Naive thymus-derived CD4-positive, alpha-beta T cell (primary cell): ENCODE measurements at regions not wholly inside any gene's neighbourhood (a gene's known extent, or its start where the extent isn't known, plus 50 kb on each side); places are given as distances from the start of the nearest gene placed in this dataset.

Experiments
- ATAC-seq: fragments of 150-1000 bp; cut with Tn5 transposase; 2 replicates; pipeline ENCODE4 v1.10.0; 2021; ENCODE audit warnings: mild to moderate bottlenecking, moderate library complexity
- CTCF ChIA-PET: fragments of 350-600 bp; sonication (Branson Sonifier 250); formaldehyde crosslinking; loops from one replicate; lab custom pipeline; 2021; ENCODE audit warnings: antibody characterized with exemption; lab: Charles Lee
- POLR2A ChIA-PET: fragments of 350-600 bp; sonication (Branson Sonifier 250); formaldehyde crosslinking; loops from one replicate; lab custom pipeline; 2021; ENCODE audit warnings: antibody characterized with exemption, inconsistent platforms; lab: Charles Lee
- DNase-seq, 9 donors: peaks; one replicate each; pipeline versions ENCODE4 v3.0.0 to v3.0.0-alpha.2; 2020 to 2022; ENCODE audit warnings: mixed read lengths in 1 of 9
- H3K27ac ChIP-seq: one replicate; pipeline ENCODE4 v1.7.0; 2013; ENCODE audit warnings: mild to moderate bottlenecking, low read depth, low read length, moderate library complexity
- H3K27me3 ChIP-seq, 2 donors: one replicate each; pipeline ENCODE4 v1.7.0; 2013; ENCODE audit warnings: low read length in 2 of 2, mild to moderate bottlenecking in 2 of 2, moderate library complexity in 2 of 2; ENCODE audit not compliant: control insufficient read depth in 2 of 2, insufficient read depth in 2 of 2
- H3K36me3 ChIP-seq, 3 experiments: 1 replicate in 2 of 3; 2 replicates in 1 of 3; pipeline ENCODE4 v1.7.0; 2013; ENCODE audit warnings: low read length in 3 of 3, mild to moderate bottlenecking in 3 of 3, moderate library complexity in 1 of 3; ENCODE audit not compliant: insufficient read depth in 3 of 3, control insufficient read depth in 2 of 3
- H3K4me1 ChIP-seq, 2 donors: one replicate each; pipeline ENCODE4 v1.7.0; 2013; ENCODE audit warnings: low read length in 2 of 2, mild to moderate bottlenecking in 2 of 2, moderate library complexity in 1 of 2; ENCODE audit not compliant: control insufficient read depth in 2 of 2, insufficient read depth in 2 of 2
- H3K4me3 ChIP-seq: 2 replicates; pipeline ENCODE4 v1.7.0; 2013; ENCODE audit warnings: mild to moderate bottlenecking, low read length
- H3K9me3 ChIP-seq, 3 experiments: 1 replicate in 2 of 3; 2 replicates in 1 of 3; pipeline ENCODE4 v1.7.0; 2013; ENCODE audit warnings: low read length in 3 of 3; ENCODE audit not compliant: control insufficient read depth in 2 of 3
- H3K27ac Mint-ChIP-seq, 9 donors: one replicate each; pipeline ENCODE4 v1.8.0; 2020 to 2022; ENCODE audit warnings: mixed read lengths in 9 of 9, mild to moderate bottlenecking in 8 of 9, moderate library complexity in 5 of 9, inconsistent platforms in 2 of 9
- H3K27me3 Mint-ChIP-seq, 5 donors: one replicate each; pipeline ENCODE4 v1.8.0; 2021 to 2022; ENCODE audit warnings: mixed read lengths in 5 of 5, mild to moderate bottlenecking in 1 of 5
- H3K36me3 Mint-ChIP-seq, 5 donors: one replicate each; pipeline ENCODE4 v1.8.0; 2020 to 2022; ENCODE audit warnings: mixed read lengths in 5 of 5, mild to moderate bottlenecking in 3 of 5, inconsistent platforms in 1 of 5
- H3K4me1 Mint-ChIP-seq, 7 donors: one replicate each; pipeline ENCODE4 v1.8.0; 2020 to 2022; ENCODE audit warnings: mixed read lengths in 7 of 7, mild to moderate bottlenecking in 3 of 7, inconsistent platforms in 1 of 7
- H3K4me3 Mint-ChIP-seq, 10 donors: one replicate each; pipeline ENCODE4 v1.8.0; 2020 to 2022; ENCODE audit warnings: mild to moderate bottlenecking in 10 of 10, mixed read lengths in 10 of 10, moderate library complexity in 6 of 10, inconsistent platforms in 2 of 10
- H3K9me3 Mint-ChIP-seq, 11 donors: one replicate each; pipeline ENCODE4 v1.8.0; 2020 to 2022; ENCODE audit warnings: mixed read lengths in 11 of 11, mild to moderate bottlenecking in 4 of 11, inconsistent platforms in 1 of 11, moderate library complexity in 1 of 11
- intact Hi-C, 2 donors: fragments of 100-400 bp; cut with micrococcal nuclease; formaldehyde crosslinking; loops; one replicate each; pipeline ENCODE4 v1.15.1; 2023

DNA sequence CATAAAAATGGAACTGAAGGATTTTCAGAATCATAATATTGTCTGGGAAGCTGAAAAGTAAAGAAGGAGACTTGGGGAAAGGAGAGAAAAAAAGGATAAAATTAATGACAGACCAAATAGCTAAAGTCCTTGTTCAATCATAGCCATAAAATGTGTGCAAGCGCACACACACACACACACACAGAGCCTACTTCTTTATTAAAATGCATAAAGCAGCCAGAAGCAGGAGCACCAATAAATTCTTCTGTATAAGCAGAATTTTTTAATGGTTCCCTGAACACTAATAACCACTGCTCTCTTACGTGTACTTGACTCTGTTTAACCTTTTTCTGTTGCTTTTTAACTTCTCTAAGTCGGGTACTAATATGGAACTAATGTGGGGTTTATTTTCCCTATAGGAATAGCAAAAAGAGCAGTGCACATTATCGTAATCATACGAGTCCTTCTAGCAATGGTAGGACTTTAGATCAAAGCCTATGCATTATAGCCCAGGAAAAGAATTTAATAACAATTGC is 131.0 kb upstream of the PSMD7 start:
- H3K27ac Mint-ChIP-seq = no peak overlapping the region
- peaks cover 0 to 4% (median 0%) of the 10 kb centered on the region in 5 donors for H3K36me3 Mint-ChIP-seq
- DNase-seq (no peak), ATAC-seq (no peak)
- no peaks in the 10 kb centered on the region for H3K4me1 ChIP-seq
- H3K4me1 Mint-ChIP-seq = peaks cover 0 to 2% (median 0%) of the 10 kb centered on the region in 7 donors
- H3K9me3 ChIP-seq = no peaks in the 10 kb centered on the region
- no peaks in the 10 kb centered on the region for H3K36me3 ChIP-seq
- H3K9me3 Mint-ChIP-seq = peaks cover 0 to 37% (median 10%) of the 10 kb centered on the region in 11 donors
- no peak overlapping the region for H3K4me3 ChIP-seq
- H3K27me3 Mint-ChIP-seq = peaks cover 0 to 9% (median 6%) of the 10 kb centered on the region in 5 donors
- ChIA-PET POLR2A (no interaction called here), CTCF (interaction anchor here (0.6 kb wide), 1 partner anchor 1585 kb away, joined by 3 read pairs; no protein-coding TSS in a partner anchor)
- intact Hi-C loops = no loop called here
- no peak overlapping the region for H3K4me3 Mint-ChIP-seq
- H3K27ac ChIP-seq = no peak overlapping the region
- H3K27me3 ChIP-seq = no peaks in the 10 kb centered on the region

DNA sequence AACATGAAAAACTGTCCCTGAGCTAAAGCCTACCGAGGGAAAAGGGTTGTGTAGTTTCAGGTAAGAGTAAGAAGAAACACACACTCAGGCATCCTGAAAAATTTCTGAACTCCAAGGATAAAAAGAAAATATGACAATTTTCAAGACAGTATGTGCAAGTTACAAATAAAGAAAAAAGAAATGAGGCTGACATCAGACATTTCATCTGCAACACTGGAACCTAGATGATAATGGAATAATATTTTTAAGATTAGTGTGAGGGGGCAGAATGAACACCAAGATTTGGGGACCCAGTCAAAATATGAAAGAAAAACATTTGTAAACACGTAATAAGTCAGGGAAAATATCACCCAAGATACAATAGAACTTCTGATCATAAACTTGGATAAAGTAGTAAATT is 135.9 kb upstream of the PSMD7 start:
- POLR2A ChIA-PET = no interaction called here
- intact Hi-C loops = no loop called here
- Mint-ChIP-seq H3K9me3 (peaks cover 0 to 41% (median 13%) of the 10 kb centered on the region in 11 donors), H3K36me3 (peaks cover 0 to 4% (median 0%) of the 10 kb centered on the region in 5 donors), H3K4me3 (no peak overlapping the region), H3K27ac (no peak overlapping the region), H3K27me3 (peaks cover 0 to 10% (median 3%) of the 10 kb centered on the region in 5 donors), H3K4me1 (no peaks in the 10 kb centered on the region)
- CTCF ChIA-PET = no interaction called here
- H3K27ac ChIP-seq = no peak overlapping the region
- DNase-seq (no peak), ATAC-seq (no peak)
- no peaks in the 10 kb centered on the region for H3K4me1 ChIP-seq
- H3K36me3 ChIP-seq = no peaks in the 10 kb centered on the region
- no peak overlapping the region for H3K4me3 ChIP-seq
- H3K9me3 ChIP-seq = no peaks in the 10 kb centered on the region
- no peaks in the 10 kb centered on the region for H3K27me3 ChIP-seq

DNA sequence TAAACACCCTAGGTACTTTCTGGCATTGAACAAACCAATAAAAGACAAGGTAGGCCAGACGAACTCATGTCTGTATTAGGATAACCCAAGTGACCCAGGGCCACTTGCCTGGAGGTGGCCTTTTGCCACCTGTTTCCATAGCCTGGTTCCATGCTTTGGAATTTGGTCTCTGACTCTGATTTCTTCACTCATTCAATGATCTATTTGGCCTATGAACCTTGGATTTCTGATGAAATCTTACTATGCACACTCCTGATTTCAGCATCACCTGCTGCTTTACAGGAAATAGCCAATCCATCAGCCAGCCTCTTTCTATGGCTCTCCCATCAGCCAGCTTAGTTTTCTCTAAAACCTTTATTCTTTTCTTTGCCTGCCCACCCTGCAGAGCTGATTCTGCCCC is 142.8 kb upstream of the PSMD7 start:
- intact Hi-C loops = no loop called here
- H3K9me3 ChIP-seq = no peaks in the 10 kb centered on the region
- no peak overlapping the region for H3K4me3 ChIP-seq
- Mint-ChIP-seq H3K9me3 (peaks cover 0 to 15% (median 4%) of the 10 kb centered on the region in 11 donors), H3K36me3 (peaks cover 0 to 4% (median 0%) of the 10 kb centered on the region in 5 donors), H3K27me3 (peaks cover 0 to 38% (median 29%) of the 10 kb centered on the region in 5 donors), H3K4me3 (no peak overlapping the region), H3K27ac (no peak overlapping the region), H3K4me1 (no peaks in the 10 kb centered on the region)
- no peaks in the 10 kb centered on the region for H3K4me1 ChIP-seq
- no peaks in the 10 kb centered on the region for H3K36me3 ChIP-seq
- ATAC-seq (no peak), DNase-seq (no peak)
- no peaks in the 10 kb centered on the region for H3K27me3 ChIP-seq
- no peak overlapping the region for H3K27ac ChIP-seq
- ChIA-PET CTCF (no interaction called here), POLR2A (no interaction called here)

DNA sequence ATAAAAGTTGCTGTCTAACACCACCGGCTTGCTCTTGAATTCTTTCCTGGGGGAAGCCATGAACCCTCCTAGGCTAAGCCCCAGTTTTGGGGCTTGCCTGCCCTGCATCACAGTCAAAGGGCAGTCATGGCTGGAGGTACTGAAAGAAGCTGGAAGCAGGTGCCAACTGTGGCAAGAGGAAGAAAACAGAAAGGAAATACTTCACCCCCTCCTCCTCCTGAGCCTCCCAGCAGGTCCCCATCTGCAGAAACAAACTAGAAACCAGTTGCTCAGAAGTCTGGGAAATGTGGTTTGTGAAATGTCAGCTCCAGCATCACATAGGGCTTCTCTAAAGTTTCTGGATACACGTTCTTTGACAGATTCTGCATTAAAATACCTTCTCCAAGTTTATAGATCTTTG is 150.0 kb upstream of the PSMD7 start:
- Histone ChIP-seq H3K36me3 (no peaks in the 10 kb centered on the region), H3K27me3 (no peaks in the 10 kb centered on the region), H3K27ac (no peak overlapping the region), H3K4me1 (no peaks in the 10 kb centered on the region), H3K4me3 (no peak overlapping the region), H3K9me3 (no peaks in the 10 kb centered on the region)
- Mint-ChIP-seq H3K36me3 (no peaks in the 10 kb centered on the region), H3K27ac (no peak overlapping the region), H3K4me3 (no peak overlapping the region), H3K4me1 (no peaks in the 10 kb centered on the region), H3K9me3 (peaks cover 0 to 11% (median under 1%) of the 10 kb centered on the region in 11 donors), H3K27me3 (peaks cover 0 to 21% (median 3%) of the 10 kb centered on the region in 5 donors)
- ATAC-seq = no peak
- no peak for DNase-seq
- CTCF ChIA-PET = no interaction called here
- POLR2A ChIA-PET = no interaction called here
- intact Hi-C loops = no loop called here

DNA sequence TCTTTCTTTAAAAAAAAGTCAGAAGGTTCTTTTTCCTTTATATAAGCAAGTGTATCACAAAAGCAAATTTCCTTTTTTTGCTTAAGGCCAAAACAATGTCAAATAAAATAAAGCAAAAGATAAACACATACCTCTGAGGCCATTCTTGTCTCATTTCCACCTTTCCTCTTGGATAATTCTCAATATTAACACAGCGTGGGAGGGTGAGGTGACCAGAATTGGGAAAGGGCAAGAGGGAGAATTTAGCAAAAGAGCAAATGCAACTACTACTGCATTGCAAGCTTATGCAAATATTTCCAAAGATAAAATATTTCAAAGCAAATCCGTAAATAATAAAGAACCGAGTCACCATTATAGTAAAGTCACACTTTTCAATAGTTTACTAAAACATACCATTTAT is 153.4 kb upstream of the PSMD7 start:
- intact Hi-C loops = no loop called here
- Mint-ChIP-seq H3K27ac (no peak overlapping the region), H3K4me3 (no peak overlapping the region), H3K4me1 (no peaks in the 10 kb centered on the region), H3K36me3 (peaks cover 0 to 4% (median 0%) of the 10 kb centered on the region in 5 donors), H3K27me3 (peaks cover 0 to 20% (median 0%) of the 10 kb centered on the region in 5 donors), H3K9me3 (peaks cover 0 to 20% (median 4%) of the 10 kb centered on the region in 11 donors)
- DNase-seq (no peak), ATAC-seq (no peak)
- ChIA-PET POLR2A (no interaction called here), CTCF (no interaction called here)
- H3K9me3 ChIP-seq = peaks cover 0 to 12% (median 0%) of the 10 kb centered on the region in 3 experiments
- H3K4me1 ChIP-seq = no peaks in the 10 kb centered on the region
- H3K36me3 ChIP-seq = no peaks in the 10 kb centered on the region
- no peak overlapping the region for H3K4me3 ChIP-seq
- no peak overlapping the region for H3K27ac ChIP-seq
- H3K27me3 ChIP-seq = no peaks in the 10 kb centered on the region

DNA sequence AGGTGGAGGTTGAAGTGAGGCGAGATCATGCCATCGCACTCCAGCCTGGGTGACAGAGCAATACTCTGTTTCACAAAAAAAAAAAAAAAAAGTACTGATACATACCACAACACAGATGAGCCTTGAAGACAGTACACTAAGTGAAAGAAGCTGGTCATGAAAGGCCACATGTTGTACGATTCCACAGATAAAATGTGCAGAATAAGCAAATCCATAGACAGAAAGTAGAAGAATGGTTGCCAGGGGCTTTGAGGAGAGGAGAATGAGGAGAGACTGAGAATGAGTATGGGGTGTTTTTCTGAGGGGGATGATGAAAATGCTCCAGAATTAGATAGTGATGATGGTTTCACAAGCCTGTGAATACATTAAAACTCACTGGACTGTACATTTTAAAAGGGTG is 155.6 kb upstream of the PSMD7 start:
- no peaks in the 10 kb centered on the region for H3K4me1 Mint-ChIP-seq
- intact Hi-C loops = no loop called here
- Histone ChIP-seq H3K4me3 (no peak overlapping the region), H3K36me3 (no peaks in the 10 kb centered on the region), H3K27ac (no peak overlapping the region), H3K27me3 (no peaks in the 10 kb centered on the region), H3K9me3 (peaks cover 0 to 12% (median 0%) of the 10 kb centered on the region in 3 experiments), H3K4me1 (no peaks in the 10 kb centered on the region)
- H3K4me3 Mint-ChIP-seq = no peak overlapping the region
- peak overlapping the region in 1 of 9 donors; percentile 33 for H3K27ac Mint-ChIP-seq
- H3K36me3 Mint-ChIP-seq = peaks cover 0 to 4% (median 0%) of the 10 kb centered on the region in 5 donors
- ChIA-PET POLR2A (no interaction called here), CTCF (no interaction called here)
- peaks cover 0 to 18% (median 0%) of the 10 kb centered on the region in 5 donors for H3K27me3 Mint-ChIP-seq
- ATAC-seq (no peak), DNase-seq (no peak)
- peaks cover 0 to 20% (median 4%) of the 10 kb centered on the region in 11 donors for H3K9me3 Mint-ChIP-seq

DNA sequence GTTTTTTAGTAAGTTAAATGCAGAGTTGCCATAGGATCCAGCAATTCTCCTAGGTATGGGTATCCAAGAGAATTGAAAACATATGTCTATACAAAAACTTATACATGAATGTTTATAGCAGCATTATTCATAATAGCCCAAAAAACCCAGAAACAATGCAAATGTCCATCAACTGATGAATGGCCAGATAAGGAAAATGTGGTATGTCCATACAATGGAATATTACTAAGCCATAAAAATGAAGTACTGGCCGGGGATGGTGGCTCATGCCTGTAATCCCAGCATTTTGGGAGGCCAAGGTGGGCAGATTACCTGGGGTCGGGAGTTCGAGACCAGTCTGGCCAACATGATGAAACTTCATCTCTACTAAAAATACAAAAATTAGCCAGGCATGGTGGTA is 156.1 kb upstream of the PSMD7 start:
- no peaks in the 10 kb centered on the region for H3K27me3 ChIP-seq
- H3K4me3 Mint-ChIP-seq = no peak overlapping the region
- no peaks in the 10 kb centered on the region for H3K4me1 ChIP-seq
- intact Hi-C loops = no loop called here
- peaks cover 0 to 4% (median 0%) of the 10 kb centered on the region in 5 donors for H3K36me3 Mint-ChIP-seq
- POLR2A ChIA-PET = no interaction called here
- H3K9me3 Mint-ChIP-seq = peaks cover 0 to 20% (median 4%) of the 10 kb centered on the region in 11 donors
- H3K27ac Mint-ChIP-seq = no peak overlapping the region
- no peak overlapping the region for H3K4me3 ChIP-seq
- H3K9me3 ChIP-seq = peaks cover 0 to 12% (median 0%) of the 10 kb centered on the region in 3 experiments
- H3K27me3 Mint-ChIP-seq = peaks cover 0 to 18% (median 0%) of the 10 kb centered on the region in 5 donors
- CTCF ChIA-PET = no interaction called here
- no peak overlapping the region for H3K27ac ChIP-seq
- no peaks in the 10 kb centered on the region for H3K4me1 Mint-ChIP-seq
- no peak for ATAC-seq
- no peak for DNase-seq
- H3K36me3 ChIP-seq = no peaks in the 10 kb centered on the region
